Fibroblast of lung (primary cell): ENCODE measurements at regions not wholly inside any gene's neighbourhood (a gene's known extent, or its start where the extent isn't known, plus 50 kb on each side); places are given as distances from the start of the nearest gene placed in this dataset.

Experiments
- EZH2 ChIP-seq: IDR thresholded peaks from 2 replicates; pipeline ENCODE4 v1.5.1; 2012; ENCODE audit warnings: low read length, control low read depth, mild to moderate bottlenecking; ENCODE audit errors: missing control alignments
- TF ChIP-seq, protein P1 (sequence below), 2 donors: IDR thresholded peaks in 1 of 2; conservative IDR thresholded peaks in 1 of 2; 1 replicate in 1 of 2; 2 replicates in 1 of 2; pipeline ENCODE4 v1.5.1; 2011 to 2012; ENCODE audit warnings: low read length in 2 of 2, control low read depth in 1 of 2, inconsistent platforms in 1 of 2, low read depth in 1 of 2, mild to moderate bottlenecking in 1 of 2

DNA sequence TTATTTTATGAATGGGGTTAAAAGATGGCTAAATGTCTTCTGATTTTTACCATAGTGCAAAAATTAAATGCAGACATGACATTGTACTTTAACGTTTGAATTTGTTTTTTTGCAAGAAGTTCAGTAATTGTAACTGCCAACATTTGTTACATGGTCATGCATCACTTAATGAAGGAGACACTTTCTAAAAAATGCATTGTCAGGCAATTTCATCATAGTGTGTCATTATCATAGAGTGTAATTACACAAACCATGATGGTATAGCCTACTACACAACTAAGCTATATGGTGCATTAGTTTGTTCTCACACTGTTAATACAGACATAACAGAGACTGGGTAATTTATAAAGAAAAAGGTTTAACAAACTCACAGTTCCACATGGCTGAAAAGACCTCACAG is 50.0 kb upstream of the NAA35 start:
- TF ChIP-seq, protein P1, sequence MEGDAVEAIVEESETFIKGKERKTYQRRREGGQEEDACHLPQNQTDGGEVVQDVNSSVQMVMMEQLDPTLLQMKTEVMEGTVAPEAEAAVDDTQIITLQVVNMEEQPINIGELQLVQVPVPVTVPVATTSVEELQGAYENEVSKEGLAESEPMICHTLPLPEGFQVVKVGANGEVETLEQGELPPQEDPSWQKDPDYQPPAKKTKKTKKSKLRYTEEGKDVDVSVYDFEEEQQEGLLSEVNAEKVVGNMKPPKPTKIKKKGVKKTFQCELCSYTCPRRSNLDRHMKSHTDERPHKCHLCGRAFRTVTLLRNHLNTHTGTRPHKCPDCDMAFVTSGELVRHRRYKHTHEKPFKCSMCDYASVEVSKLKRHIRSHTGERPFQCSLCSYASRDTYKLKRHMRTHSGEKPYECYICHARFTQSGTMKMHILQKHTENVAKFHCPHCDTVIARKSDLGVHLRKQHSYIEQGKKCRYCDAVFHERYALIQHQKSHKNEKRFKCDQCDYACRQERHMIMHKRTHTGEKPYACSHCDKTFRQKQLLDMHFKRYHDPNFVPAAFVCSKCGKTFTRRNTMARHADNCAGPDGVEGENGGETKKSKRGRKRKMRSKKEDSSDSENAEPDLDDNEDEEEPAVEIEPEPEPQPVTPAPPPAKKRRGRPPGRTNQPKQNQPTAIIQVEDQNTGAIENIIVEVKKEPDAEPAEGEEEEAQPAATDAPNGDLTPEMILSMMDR (conservative IDR thresholded peaks at IDR 0.05 in 1 of 2, IDR thresholded peaks at IDR 0.05 in 1 of 2; ENCODE audit: low read depth in 1 of 2, low read length in 2 of 2) = no peak
- no peak for TF ChIP-seq EZH2
